ENCODE measurements at regions not wholly inside any gene's neighbourhood (a gene's known extent, or its start where the extent isn't known, plus 50 kb on each side); places are given as distances from the start of the nearest gene placed in this dataset.

DNA sequence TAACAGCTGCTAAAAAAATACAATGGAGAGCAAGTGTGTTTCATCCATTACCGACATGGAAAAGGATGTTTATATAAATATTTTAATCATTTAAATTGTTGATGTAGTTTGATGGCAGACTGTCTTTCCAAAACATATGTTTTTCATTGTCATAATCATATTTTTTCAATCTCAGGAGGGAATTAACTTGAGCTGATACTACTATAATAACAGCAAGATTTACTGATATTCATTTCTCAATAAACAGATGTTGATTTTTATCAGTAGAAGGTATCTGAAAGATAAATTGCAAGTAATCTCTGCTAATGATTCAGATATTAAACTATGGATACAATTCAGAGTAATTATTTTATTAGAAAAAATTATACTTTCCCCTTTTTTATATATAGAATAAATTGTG lies 274.9 kb upstream of the TMEFF2 start:
- 91% methylated on average over 1 of the region's 1 CpG for WGBS (ENCODE audit: missing lambda C conversion rate)
- Histone ChIP-seq H3K4me1 (peaks cover 13% of the 10 kb centered on the region; the same call in 2 of the 3 replicates), H3K4me3 (no peak overlapping the region), H3K4me2 (no peak overlapping the region), H3K27ac (no peak overlapping the region), H3K9me3 (no peaks in the 10 kb centered on the region)
- ChIA-PET POLR2A (no interaction called here), CTCF (no interaction called here)
- ATAC-seq (no peak), DNase-seq (ENCODE audit: low read depth in 1 of 2, low spot score in 1 of 2) (no peak), FAIRE-seq (no peak)
- TF ChIP-seq RNF2 (IDR thresholded peaks at IDR 0.05; ENCODE audit: borderline replicate concordance, low read depth), result no peak
- TF ChIP-seq JUN (IDR thresholded peaks at IDR 0.05), result no peak
- no peak for TF ChIP-seq ZFP36 (IDR thresholded peaks at IDR 0.05; ENCODE audit: borderline replicate concordance, partially characterized antibody)
- TF ChIP-seq NFE2L2 (conservative IDR thresholded peaks at IDR 0.05; ENCODE audit: low read length), result no peak
- TF ChIP-seq, protein P1, sequence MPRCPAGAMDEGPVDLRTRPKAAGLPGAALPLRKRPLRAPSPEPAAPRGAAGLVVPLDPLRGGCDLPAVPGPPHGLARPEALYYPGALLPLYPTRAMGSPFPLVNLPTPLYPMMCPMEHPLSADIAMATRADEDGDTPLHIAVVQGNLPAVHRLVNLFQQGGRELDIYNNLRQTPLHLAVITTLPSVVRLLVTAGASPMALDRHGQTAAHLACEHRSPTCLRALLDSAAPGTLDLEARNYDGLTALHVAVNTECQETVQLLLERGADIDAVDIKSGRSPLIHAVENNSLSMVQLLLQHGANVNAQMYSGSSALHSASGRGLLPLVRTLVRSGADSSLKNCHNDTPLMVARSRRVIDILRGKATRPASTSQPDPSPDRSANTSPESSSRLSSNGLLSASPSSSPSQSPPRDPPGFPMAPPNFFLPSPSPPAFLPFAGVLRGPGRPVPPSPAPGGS (IDR thresholded peaks at IDR 0.05), result no peak
- TF ChIP-seq, protein P2, sequence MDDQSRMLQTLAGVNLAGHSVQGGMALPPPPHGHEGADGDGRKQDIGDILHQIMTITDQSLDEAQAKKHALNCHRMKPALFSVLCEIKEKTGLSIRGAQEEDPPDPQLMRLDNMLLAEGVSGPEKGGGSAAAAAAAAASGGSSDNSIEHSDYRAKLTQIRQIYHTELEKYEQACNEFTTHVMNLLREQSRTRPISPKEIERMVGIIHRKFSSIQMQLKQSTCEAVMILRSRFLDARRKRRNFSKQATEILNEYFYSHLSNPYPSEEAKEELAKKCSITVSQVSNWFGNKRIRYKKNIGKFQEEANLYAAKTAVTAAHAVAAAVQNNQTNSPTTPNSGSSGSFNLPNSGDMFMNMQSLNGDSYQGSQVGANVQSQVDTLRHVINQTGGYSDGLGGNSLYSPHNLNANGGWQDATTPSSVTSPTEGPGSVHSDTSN (IDR thresholded peaks at IDR 0.05), result no peak
- no peak for TF ChIP-seq MAZ (IDR thresholded peaks at IDR 0.05; ENCODE audit: borderline replicate concordance, low read depth, low read length)
- TF ChIP-seq TFCP2L1 (CRISPR knock-in tag; IDR thresholded peaks at IDR 0.05), result no peak
- TF ChIP-seq RFX5 (IDR thresholded peaks at IDR 0.05), result no peak
- no peak for TF ChIP-seq EHF (CRISPR knock-in tag; IDR thresholded peaks at IDR 0.05)
- TF ChIP-seq HEYL (CRISPR knock-in tag; IDR thresholded peaks at IDR 0.05), result no peak
- TF ChIP-seq, protein P3, sequence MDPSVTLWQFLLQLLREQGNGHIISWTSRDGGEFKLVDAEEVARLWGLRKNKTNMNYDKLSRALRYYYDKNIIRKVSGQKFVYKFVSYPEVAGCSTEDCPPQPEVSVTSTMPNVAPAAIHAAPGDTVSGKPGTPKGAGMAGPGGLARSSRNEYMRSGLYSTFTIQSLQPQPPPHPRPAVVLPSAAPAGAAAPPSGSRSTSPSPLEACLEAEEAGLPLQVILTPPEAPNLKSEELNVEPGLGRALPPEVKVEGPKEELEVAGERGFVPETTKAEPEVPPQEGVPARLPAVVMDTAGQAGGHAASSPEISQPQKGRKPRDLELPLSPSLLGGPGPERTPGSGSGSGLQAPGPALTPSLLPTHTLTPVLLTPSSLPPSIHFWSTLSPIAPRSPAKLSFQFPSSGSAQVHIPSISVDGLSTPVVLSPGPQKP (IDR thresholded peaks at IDR 0.05; ENCODE audit: low read depth, low read length), result no peak
- TF ChIP-seq RARB (CRISPR knock-in tag; IDR thresholded peaks at IDR 0.05), result no peak
- no peak for TF ChIP-seq SREBF2 (IDR thresholded peaks at IDR 0.05)
- no peak for TF ChIP-seq EHMT2 (IDR thresholded peaks at IDR 0.05; ENCODE audit: low read depth)
- TF ChIP-seq POLR2AphosphoS2 (conservative IDR thresholded peaks at IDR 0.05; ENCODE audit: low read length), result no peak
- TF ChIP-seq, protein P4, sequence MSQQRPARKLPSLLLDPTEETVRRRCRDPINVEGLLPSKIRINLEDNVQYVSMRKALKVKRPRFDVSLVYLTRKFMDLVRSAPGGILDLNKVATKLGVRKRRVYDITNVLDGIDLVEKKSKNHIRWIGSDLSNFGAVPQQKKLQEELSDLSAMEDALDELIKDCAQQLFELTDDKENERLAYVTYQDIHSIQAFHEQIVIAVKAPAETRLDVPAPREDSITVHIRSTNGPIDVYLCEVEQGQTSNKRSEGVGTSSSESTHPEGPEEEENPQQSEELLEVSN (IDR thresholded peaks at IDR 0.05; ENCODE audit: borderline replicate concordance, low read depth), result no peak

DNA sequence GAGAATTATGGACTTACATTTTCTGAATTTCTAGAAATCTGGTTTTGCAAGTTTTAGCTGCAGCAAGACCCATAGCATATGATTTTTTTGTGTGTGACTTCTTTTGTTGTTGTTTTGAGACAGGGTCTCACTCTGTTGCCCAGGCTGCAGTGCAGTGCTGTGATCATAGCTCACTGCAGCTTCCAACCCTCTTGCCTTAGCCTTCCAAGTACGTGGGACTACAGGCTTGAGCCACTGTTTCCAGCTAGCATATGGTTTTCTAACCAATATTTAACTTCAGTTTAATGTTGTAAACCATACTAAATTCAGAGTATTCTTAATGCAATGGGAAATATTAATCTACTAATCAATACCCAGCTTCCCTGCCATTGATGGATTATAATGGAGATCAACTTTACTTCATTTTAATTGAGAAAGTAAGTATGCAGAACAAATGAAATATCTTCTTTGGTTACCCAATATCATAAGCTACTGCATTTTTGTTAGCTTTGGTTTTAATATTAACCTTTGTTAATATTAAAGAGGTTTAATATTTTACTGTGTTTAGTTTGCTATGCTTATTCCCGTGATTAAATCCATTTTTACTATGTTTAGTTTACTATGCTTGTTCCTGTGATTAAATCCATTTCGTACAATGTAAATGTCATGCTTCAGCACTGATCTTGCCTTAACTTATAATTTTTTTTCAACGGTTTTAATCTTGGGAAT lies 273.4 kb upstream of the TMEFF2 start:
- CTCF ChIA-PET, result no interaction called here
- H3K4me1 ChIP-seq, result peaks cover 13% of the 10 kb centered on the region; the same call in 2 of the 3 replicates
- FAIRE-seq, result peak; percentile 13

More for the DNA sequence above, 273.4 kb upstream of the TMEFF2 start:
- TF ChIP-seq, protein P2 (IDR thresholded peaks at IDR 0.05), result no peak
- TF ChIP-seq BHLHE40 (IDR thresholded peaks at IDR 0.05; ENCODE audit: low read depth, low read length) (no peak), FOSL2 (IDR thresholded peaks at IDR 0.05) (no peak), FOSL2 (CRISPR knock-in tag; IDR thresholded peaks at IDR 0.05) (no peak)
- Histone ChIP-seq H3K4me2 (peak overlapping the region; percentile 50), H3K9me3 (no peaks in the 10 kb centered on the region), H3K4me3 (no peak overlapping the region), H3K27ac (no peak overlapping the region)
- POLR2A ChIA-PET, result no interaction called here
- ATAC-seq (peak in 1 of 2 experiments; percentile 49; a peak in 1 of 6 replicates), DNase-seq (ENCODE audit: low read depth in 1 of 2, low spot score in 1 of 2) (no peak)
- WGBS (ENCODE audit: missing lambda C conversion rate), result 2% methylated on average over 4 of the region's 4 CpGs
